ENCODE measurements at regions not wholly inside any gene's neighbourhood (a gene's known extent, or its start where the extent isn't known, plus 50 kb on each side); places are given as distances from the start of the nearest gene placed in this dataset.

- TF ChIP-seq CTCF (IDR thresholded peaks at IDR 0.05; ENCODE audit: borderline replicate concordance, extremely low read depth, low read length, poor library complexity, severe bottlenecking) = no peak
- no peak for TF ChIP-seq EZH2 (IDR thresholded peaks at IDR 0.05; ENCODE audit: borderline replicate concordance, low read depth, low read length, severe bottlenecking)
These were observed 64.2 kb downstream of the FZD4 start for GRCh38 chr11:86891036-86891435.

All from DND-41 (cell line).